ENCODE measurements at regions not wholly inside any gene's neighbourhood (a gene's known extent, or its start where the extent isn't known, plus 50 kb on each side); places are given as distances from the start of the nearest gene placed in this dataset.
"Not testable (repeated sequence)": the region's sequence is repeated elsewhere in the genome, so short reads cannot be mapped to it uniquely, and the experiment has no call there.

GRCh38 chr16:61150351-61150750 lies 885.9 kb downstream of the CDH8 start:
- DNase-seq: no peak

GRCh38 chr16:61149709-61150108 lies 886.5 kb downstream of the CDH8 start:
- no peak for DNase-seq

- DNase-seq: no peak
These were observed 887.3 kb downstream of the CDH8 start for GRCh38 chr16:61148930-61149329.

DNA sequence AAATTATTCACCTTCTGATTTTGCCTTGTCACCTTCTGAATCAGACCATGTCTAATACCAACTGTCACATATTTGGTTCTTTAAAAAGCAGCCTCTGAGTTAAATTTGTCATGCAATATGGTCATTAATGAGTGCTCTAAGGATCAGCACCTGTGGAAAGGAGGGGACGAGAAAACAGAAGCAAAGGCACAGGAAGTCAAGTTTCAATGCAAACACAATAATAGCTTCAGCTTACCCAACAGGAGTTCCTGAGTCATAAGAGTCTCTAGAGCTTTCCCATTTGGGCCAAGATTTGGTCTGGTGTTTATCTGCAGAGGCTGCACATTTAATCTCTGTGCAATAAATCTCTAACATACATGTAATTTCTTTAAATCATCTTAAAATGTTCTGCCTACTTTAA lies 889.8 kb downstream of the CDH8 start:
- no peak for DNase-seq

DNA sequence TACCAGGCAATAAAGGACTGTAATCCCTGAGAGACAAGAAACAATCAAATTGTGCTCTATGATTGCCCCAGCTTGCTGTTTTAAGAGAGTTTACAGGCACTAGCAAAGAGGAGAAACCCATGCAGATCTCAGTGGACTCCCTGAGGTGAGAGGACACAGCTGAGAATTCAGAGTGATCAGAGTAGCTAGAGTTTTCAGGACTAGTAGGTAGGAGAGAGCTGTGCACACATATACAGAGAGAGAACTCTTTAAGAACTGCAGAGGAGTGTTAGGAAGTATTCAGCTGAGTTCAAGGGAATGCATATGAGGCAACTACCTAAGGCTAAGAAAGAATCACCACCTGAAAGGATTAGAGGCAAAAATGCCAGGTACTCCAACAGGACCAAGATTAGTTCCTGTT lies 904.8 kb downstream of the CDH8 start:
- no peak for DNase-seq

GRCh38 chr16:61128545-61129323 lies 907.5 kb downstream of the CDH8 start:
- DNase-seq: no peak

DNA sequence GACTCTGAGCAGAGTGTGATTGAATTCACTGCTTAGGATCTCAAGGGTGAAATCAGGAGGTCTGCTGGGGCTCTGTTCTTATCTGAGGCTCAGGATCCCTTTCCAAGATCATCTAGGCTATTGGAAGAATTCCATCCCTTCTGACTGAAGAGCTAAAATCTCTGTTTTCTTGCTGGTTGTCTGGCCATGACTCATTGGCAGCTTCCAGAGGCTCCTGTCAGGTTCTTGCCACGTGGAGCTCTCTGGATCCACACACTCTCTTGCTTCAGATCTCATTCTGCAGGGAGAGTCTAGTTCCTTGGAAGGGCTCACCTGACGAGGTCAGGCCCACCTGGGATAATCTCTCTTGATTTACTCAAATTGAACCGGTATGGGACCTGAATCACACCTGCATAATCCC lies 930.7 kb downstream of the CDH8 start:
- no peak for DNase-seq

DNA sequence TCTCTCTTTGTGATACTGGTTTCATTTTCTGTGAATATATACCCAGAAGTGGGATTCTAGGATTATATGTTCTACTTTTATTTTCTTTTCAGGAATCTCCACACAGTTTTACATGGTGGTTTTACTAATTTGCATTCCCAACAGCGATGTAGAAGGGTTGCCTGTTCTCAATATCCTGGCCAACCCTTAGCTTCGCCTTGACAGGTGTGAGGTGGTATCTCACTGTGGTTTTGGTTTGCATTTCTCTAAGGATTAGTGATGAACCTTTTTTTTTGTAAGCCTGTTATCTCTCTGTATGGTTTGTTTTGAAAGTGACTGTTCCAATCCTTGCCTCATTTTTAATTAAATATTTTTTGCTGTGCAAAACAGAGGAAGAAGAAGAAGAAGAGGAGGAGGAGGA lies 937.7 kb downstream of the CDH8 start:
- no peak for DNase-seq

DNA sequence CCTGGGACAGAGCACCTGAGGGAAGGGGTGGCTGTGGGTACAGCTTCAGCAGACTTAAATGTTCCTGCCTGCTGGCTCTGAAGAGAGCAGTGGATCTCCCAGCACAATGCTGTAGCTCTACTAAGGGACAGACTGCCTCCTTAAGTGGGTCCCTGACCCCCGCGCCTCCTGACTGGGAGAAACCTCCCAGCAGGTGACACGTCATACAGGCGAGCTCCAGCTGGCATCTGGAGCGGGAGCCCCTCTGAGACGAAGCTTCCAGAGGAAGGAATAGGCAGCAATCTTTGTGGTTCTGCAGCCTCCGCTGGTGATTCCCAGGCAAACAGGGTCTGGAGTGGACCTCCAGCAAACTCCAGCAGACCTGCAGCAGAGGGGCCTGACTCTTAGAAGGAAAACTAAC lies 944.9 kb downstream of the CDH8 start:
- not testable (repeated sequence) for DNase-seq

GRCh38 chr16:61083711-61084110 lies 952.5 kb downstream of the CDH8 start:
- DNase-seq: no peak

- no peak for DNase-seq
These were observed 961.9 kb downstream of the CDH8 start for GRCh38 chr16:61074324-61074723.

DNA sequence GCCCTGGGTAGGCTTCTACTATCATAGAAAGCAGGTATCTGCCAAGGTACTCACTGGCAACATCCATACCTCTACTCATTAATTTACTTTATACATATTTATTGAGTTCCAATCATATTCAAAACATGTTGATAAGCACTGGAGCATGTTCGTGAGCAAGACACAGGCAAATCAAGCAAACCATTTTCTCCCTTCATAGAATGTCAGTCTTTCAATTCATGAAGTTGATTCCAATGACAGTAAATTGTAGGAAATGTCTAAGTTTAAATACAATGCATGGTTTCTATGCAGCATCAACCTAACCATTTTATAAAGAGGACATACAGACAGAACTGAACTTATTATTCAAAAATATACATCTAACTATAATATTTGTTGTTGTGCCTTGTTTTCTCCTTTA lies 978.6 kb downstream of the CDH8 start:
- no peak for DNase-seq

- no peak for DNase-seq
These were observed 985.7 kb downstream of the CDH8 start for GRCh38 chr16:61050547-61050946.

GRCh38 chr16:61045931-61046330 lies 990.3 kb downstream of the CDH8 start:
- DNase-seq: no peak

- DNase-seq: no peak
These were observed 993.5 kb downstream of the CDH8 start for GRCh38 chr16:61042737-61043136.

GRCh38 chr16:61030616-61031015 lies 1005.6 kb downstream of the CDH8 start:
- no peak for DNase-seq

- no peak for DNase-seq
These were observed 1011.9 kb downstream of the CDH8 start for GRCh38 chr16:61024180-61024900.

DNA sequence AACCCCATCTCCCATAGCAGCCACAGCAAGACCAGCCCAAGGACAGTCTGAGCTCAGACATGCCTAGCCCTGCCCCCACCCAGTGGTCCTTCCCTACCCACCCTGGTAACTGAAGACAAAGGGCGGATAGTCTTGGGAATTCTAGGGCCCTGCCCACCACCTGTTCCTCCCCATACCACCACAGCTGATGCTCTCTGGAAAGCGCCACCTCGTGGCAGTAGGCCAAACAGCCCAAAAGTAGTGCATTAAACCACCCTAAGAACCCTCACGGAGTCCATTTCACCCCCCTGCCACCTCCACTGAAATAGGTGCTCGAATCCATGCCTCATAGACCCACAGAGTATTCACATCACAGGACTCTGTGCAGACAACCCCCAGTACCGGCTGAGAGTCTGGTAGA lies 1021.4 kb downstream of the CDH8 start:
- no peak for DNase-seq

GRCh38 chr16:61007694-61008093 lies 1028.5 kb downstream of the CDH8 start:
- DNase-seq: no peak

DNA sequence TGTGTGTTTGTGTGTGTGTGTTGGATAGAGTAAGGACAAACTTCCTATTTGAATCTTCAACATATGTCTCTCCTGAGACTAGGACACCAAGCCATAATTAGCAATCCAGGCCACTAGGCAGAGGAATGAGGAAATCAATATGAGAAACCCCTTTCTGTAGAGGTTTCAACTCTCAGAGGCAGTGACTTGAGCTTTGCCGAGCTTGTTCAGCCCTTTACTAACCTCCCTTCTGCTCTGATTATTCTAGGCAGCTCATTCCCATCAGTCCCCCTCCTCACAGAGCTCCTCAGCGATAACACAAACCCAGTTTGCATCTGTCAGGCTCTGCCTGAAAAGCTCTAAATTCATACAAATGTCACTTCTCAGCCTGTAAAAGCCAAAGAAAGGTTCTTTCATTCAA lies 1030.3 kb downstream of the CDH8 start:
- DNase-seq: no peak

DNA sequence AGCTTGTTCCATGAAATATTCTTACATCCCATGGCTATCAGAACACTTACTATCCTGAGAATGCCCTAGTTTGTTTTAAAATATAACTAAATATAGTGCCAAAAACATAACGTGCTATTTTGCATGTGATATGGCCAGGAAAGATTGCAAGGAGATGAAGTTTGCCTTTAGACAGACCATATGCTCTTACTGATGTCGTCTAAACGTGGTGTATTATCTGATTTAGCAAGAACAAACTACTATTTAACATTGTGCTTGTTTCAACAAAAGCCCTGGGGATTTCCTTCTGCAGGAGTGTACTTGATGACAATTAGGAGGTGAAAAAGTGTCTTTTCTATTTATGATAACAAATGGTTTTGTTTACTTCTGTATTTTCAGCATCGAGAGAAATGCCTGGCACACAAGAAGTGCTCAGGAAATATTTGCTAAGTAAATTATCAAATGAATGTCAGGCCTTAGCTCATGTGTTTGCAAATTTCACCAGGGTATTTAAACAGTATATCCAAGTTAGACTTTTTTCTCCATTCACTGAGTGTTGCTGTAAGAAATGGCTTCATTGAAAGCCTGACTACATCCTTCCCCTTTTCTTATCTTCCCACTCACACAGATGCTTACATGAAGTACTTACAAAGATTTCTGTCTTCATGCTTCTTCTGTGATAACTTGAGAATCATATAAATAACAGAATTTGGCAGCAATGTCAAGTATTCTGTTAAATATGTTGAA lies 1033.6 kb downstream of the CDH8 start:
- no peak for DNase-seq

DNA sequence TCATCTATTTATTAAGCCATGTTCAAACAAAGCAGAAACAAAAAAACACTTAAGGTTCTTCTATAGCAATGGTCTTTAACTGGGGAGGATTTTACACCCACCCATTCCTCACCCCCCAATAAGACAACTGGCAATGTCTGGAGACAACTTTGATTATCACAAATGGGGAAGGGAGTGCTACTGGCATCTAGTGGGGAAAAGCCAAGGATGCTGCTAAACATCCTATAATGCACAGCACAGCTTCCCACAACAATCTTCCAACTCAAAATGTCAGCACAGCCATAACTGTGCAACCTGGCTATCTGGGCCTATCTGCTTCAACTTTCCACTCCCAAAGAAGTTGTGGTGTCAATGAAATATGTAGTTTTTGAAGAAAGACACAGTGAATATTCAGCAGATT lies 1044.4 kb downstream of the CDH8 start:
- no peak for DNase-seq

DNA sequence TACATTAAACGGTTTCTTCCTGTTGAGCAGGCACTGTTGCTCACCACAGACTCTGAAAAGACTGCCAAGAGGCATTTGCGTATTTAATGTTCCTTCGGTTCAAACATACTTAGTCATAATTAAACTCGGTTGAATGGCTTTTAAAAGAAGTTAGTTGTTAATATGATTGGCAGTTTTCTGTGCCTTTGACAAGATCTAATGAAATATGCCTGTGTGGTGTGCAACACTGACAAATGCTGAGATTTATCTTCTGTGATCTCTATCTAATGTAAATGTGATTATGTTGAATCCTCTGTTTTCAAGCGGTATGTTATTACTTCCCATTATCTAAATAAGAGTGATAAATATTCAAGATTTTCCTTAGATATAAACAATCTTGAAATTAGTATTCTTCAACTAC lies 1046.6 kb downstream of the CDH8 start:
- DNase-seq: no peak

DNA sequence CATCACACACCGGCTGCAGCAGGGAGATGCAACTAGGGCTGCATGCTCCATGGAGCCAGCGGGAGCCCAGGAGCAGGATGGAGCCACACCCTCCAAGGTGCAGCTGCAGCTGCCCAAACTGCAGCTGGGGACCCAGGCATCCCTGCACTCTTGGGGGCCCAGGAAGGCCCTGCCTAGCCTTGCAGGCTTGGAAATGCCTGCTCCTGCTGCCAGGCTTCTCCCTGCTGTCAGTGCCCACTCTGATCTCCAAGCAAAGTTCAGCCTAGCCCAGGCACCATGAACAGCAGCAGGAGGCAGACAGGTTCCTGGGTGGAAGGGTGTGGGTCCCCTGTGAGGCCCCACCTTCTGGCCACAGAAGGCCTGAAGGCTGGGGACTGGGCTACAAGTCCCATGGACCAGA lies 1057.1 kb downstream of the CDH8 start:
- DNase-seq: no peak

Measured in T-helper 9 cell (primary cell).